ENCODE measurements at regions not wholly inside any gene's neighbourhood (a gene's known extent, or its start where the extent isn't known, plus 50 kb on each side); places are given as distances from the start of the nearest gene placed in this dataset.

- H3K36me3 ChIP-seq (ENCODE audit: insufficient read depth, low read length) = no peaks in the 10 kb centered on the region
- H3K4me2 ChIP-seq (ENCODE audit: low read length) = no peak overlapping the region
- no peaks in the 10 kb centered on the region for H3K9me3 ChIP-seq (replicated peaks; ENCODE audit: low read length)
- no peaks in the 10 kb centered on the region for H3K27me3 ChIP-seq (ENCODE audit: control insufficient read depth, insufficient read depth, low read length)
- peaks cover 55% of the 10 kb centered on the region for H3K4me1 ChIP-seq (ENCODE audit: control insufficient read depth, insufficient read depth, low read length)
- H3K4me3 ChIP-seq (ENCODE audit: low read length) = no peak overlapping the region
- H3K9ac ChIP-seq (ENCODE audit: low read depth, low read length) = peak overlapping the region; percentile 24
These were observed 222.3 kb upstream of the THBS1 start for GRCh38 chr15:39358441-39359041.

GRCh38 chr15:39359771-39360170 lies 221.1 kb upstream of the THBS1 start:
- Histone ChIP-seq H3K4me2 (ENCODE audit: low read length) (no peak overlapping the region), H3K4me1 (ENCODE audit: control insufficient read depth, insufficient read depth, low read length) (peaks cover 67% of the 10 kb centered on the region), H3K9me3 (replicated peaks; ENCODE audit: low read length) (no peaks in the 10 kb centered on the region), H3K36me3 (ENCODE audit: insufficient read depth, low read length) (no peaks in the 10 kb centered on the region), H3K9ac (ENCODE audit: low read depth, low read length) (no peak overlapping the region), H3K4me3 (ENCODE audit: low read length) (no peak overlapping the region), H3K27me3 (ENCODE audit: control insufficient read depth, insufficient read depth, low read length) (no peaks in the 10 kb centered on the region)

GRCh38 chr15:39360452-39360851 lies 220.4 kb upstream of the THBS1 start:
- Histone ChIP-seq H3K36me3 (ENCODE audit: insufficient read depth, low read length) (no peaks in the 10 kb centered on the region), H3K4me3 (ENCODE audit: low read length) (no peak overlapping the region), H3K27me3 (ENCODE audit: control insufficient read depth, insufficient read depth, low read length) (no peaks in the 10 kb centered on the region), H3K9ac (ENCODE audit: low read depth, low read length) (peak overlapping the region; percentile 30), H3K4me1 (ENCODE audit: control insufficient read depth, insufficient read depth, low read length) (peaks cover 74% of the 10 kb centered on the region), H3K4me2 (ENCODE audit: low read length) (no peak overlapping the region), H3K9me3 (replicated peaks; ENCODE audit: low read length) (no peaks in the 10 kb centered on the region)

- Histone ChIP-seq H3K36me3 (ENCODE audit: insufficient read depth, low read length) (no peaks in the 10 kb centered on the region), H3K4me3 (ENCODE audit: low read length) (no peak overlapping the region), H3K27me3 (ENCODE audit: control insufficient read depth, insufficient read depth, low read length) (no peaks in the 10 kb centered on the region), H3K4me2 (ENCODE audit: low read length) (no peak overlapping the region), H3K9ac (ENCODE audit: low read depth, low read length) (peak overlapping the region; percentile 30), H3K9me3 (replicated peaks; ENCODE audit: low read length) (no peaks in the 10 kb centered on the region), H3K4me1 (ENCODE audit: control insufficient read depth, insufficient read depth, low read length) (peaks cover 84% of the 10 kb centered on the region)
These were observed 219.4 kb upstream of the THBS1 start for GRCh38 chr15:39361497-39361896.

- Histone ChIP-seq H3K4me1 (ENCODE audit: control insufficient read depth, insufficient read depth, low read length) (peaks cover 86% of the 10 kb centered on the region), H3K27me3 (ENCODE audit: control insufficient read depth, insufficient read depth, low read length) (no peaks in the 10 kb centered on the region), H3K36me3 (ENCODE audit: insufficient read depth, low read length) (no peaks in the 10 kb centered on the region), H3K4me3 (ENCODE audit: low read length) (peak overlapping the region; percentile 32), H3K9ac (ENCODE audit: low read depth, low read length) (peak overlapping the region; percentile 80), H3K9me3 (replicated peaks; ENCODE audit: low read length) (no peaks in the 10 kb centered on the region), H3K4me2 (ENCODE audit: low read length) (peak overlapping the region; percentile 45)
These were observed 217.9 kb upstream of the THBS1 start for GRCh38 chr15:39362821-39363561.

- Histone ChIP-seq H3K4me2 (ENCODE audit: low read length) (peak overlapping the region; percentile 45), H3K4me3 (ENCODE audit: low read length) (peak overlapping the region; percentile 32), H3K4me1 (ENCODE audit: control insufficient read depth, insufficient read depth, low read length) (peaks cover 76% of the 10 kb centered on the region), H3K27me3 (ENCODE audit: control insufficient read depth, insufficient read depth, low read length) (no peaks in the 10 kb centered on the region), H3K36me3 (ENCODE audit: insufficient read depth, low read length) (no peaks in the 10 kb centered on the region), H3K9ac (ENCODE audit: low read depth, low read length) (peak overlapping the region; percentile 80), H3K9me3 (replicated peaks; ENCODE audit: low read length) (no peaks in the 10 kb centered on the region)
These were observed 216.9 kb upstream of the THBS1 start for GRCh38 chr15:39363761-39364586.

GRCh38 chr15:39364721-39365120 lies 216.2 kb upstream of the THBS1 start:
- H3K9ac ChIP-seq (ENCODE audit: low read depth, low read length) = peak overlapping the region; percentile 80
- H3K4me1 ChIP-seq (ENCODE audit: control insufficient read depth, insufficient read depth, low read length) = peaks cover 75% of the 10 kb centered on the region
- H3K36me3 ChIP-seq (ENCODE audit: insufficient read depth, low read length) = no peaks in the 10 kb centered on the region
- no peaks in the 10 kb centered on the region for H3K27me3 ChIP-seq (ENCODE audit: control insufficient read depth, insufficient read depth, low read length)
- no peaks in the 10 kb centered on the region for H3K9me3 ChIP-seq (replicated peaks; ENCODE audit: low read length)
- peak overlapping the region; percentile 32 for H3K4me2 ChIP-seq (ENCODE audit: low read length)
- H3K4me3 ChIP-seq (ENCODE audit: low read length) = peak overlapping the region; percentile 4

- H3K4me3 ChIP-seq (ENCODE audit: low read length) = no peak overlapping the region
- no peaks in the 10 kb centered on the region for H3K9me3 ChIP-seq (replicated peaks; ENCODE audit: low read length)
- peak overlapping the region; percentile 80 for H3K9ac ChIP-seq (ENCODE audit: low read depth, low read length)
- H3K4me2 ChIP-seq (ENCODE audit: low read length) = peak overlapping the region; percentile 17
- H3K27me3 ChIP-seq (ENCODE audit: control insufficient read depth, insufficient read depth, low read length) = no peaks in the 10 kb centered on the region
- H3K4me1 ChIP-seq (ENCODE audit: control insufficient read depth, insufficient read depth, low read length) = peaks cover 75% of the 10 kb centered on the region
- H3K36me3 ChIP-seq (ENCODE audit: insufficient read depth, low read length) = no peaks in the 10 kb centered on the region
These were observed 215.7 kb upstream of the THBS1 start for GRCh38 chr15:39365161-39365560.

- Histone ChIP-seq H3K9ac (ENCODE audit: low read depth, low read length) (peak overlapping the region; percentile 80), H3K27me3 (ENCODE audit: control insufficient read depth, insufficient read depth, low read length) (no peaks in the 10 kb centered on the region), H3K9me3 (replicated peaks; ENCODE audit: low read length) (no peaks in the 10 kb centered on the region), H3K36me3 (ENCODE audit: insufficient read depth, low read length) (no peaks in the 10 kb centered on the region), H3K4me2 (ENCODE audit: low read length) (peak overlapping the region; percentile 17), H3K4me3 (ENCODE audit: low read length) (no peak overlapping the region), H3K4me1 (ENCODE audit: control insufficient read depth, insufficient read depth, low read length) (peaks cover 68% of the 10 kb centered on the region)
These were observed 215.0 kb upstream of the THBS1 start for GRCh38 chr15:39365873-39366272.

GRCh38 chr15:39367596-39367995 lies 213.3 kb upstream of the THBS1 start:
- H3K27me3 ChIP-seq (ENCODE audit: control insufficient read depth, insufficient read depth, low read length) = no peaks in the 10 kb centered on the region
- H3K4me3 ChIP-seq (ENCODE audit: low read length) = no peak overlapping the region
- no peak overlapping the region for H3K4me2 ChIP-seq (ENCODE audit: low read length)
- no peak overlapping the region for H3K9ac ChIP-seq (ENCODE audit: low read depth, low read length)
- H3K4me1 ChIP-seq (ENCODE audit: control insufficient read depth, insufficient read depth, low read length) = peaks cover 51% of the 10 kb centered on the region
- no peaks in the 10 kb centered on the region for H3K36me3 ChIP-seq (ENCODE audit: insufficient read depth, low read length)
- no peaks in the 10 kb centered on the region for H3K9me3 ChIP-seq (replicated peaks; ENCODE audit: low read length)

- Histone ChIP-seq H3K4me1 (ENCODE audit: control insufficient read depth, insufficient read depth, low read length) (peaks cover 30% of the 10 kb centered on the region), H3K4me3 (ENCODE audit: low read length) (no peak overlapping the region), H3K9ac (ENCODE audit: low read depth, low read length) (no peak overlapping the region), H3K36me3 (ENCODE audit: insufficient read depth, low read length) (no peaks in the 10 kb centered on the region), H3K4me2 (ENCODE audit: low read length) (no peak overlapping the region), H3K27me3 (ENCODE audit: control insufficient read depth, insufficient read depth, low read length) (no peaks in the 10 kb centered on the region), H3K9me3 (replicated peaks; ENCODE audit: low read length) (no peaks in the 10 kb centered on the region)
These were observed 211.1 kb upstream of the THBS1 start for GRCh38 chr15:39369768-39370167.

Measured in skeletal muscle satellite cell (primary cell).